ENCODE measurements at regions not wholly inside any gene's neighbourhood (a gene's known extent, or its start where the extent isn't known, plus 50 kb on each side); places are given as distances from the start of the nearest gene placed in this dataset.

DNA sequence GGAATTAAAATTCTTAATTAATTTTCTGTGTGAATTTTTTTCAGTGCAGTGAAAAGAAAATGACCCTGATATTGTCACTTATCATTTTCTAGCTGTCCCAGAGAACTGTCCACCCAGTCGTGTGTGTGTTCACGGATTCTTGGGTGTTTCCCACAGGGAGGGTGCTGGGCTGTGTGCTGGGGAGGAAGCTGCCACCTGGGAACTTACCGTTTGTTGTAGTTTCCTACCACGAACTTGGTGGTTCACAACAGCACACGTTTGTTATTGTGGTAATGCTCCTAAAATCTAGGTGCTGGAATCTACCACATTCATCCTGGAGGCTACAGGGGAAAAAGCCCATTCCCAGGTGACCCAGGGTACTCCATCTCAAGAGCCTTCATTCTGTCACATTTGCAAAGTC is 276.1 kb downstream of the GLRX3 start:
- H4K20me1 ChIP-seq (ENCODE audit: control insufficient read depth, extremely low read depth, insufficient read depth, low read length) = no peaks in the 10 kb centered on the region
- no peak overlapping the region for H3K4me2 ChIP-seq (ENCODE audit: control insufficient read depth, extremely low read depth, insufficient read depth, low read depth, low read length)
- no peaks in the 10 kb centered on the region for H3K79me2 ChIP-seq (ENCODE audit: control insufficient read depth, insufficient read depth, low read length)
- H3K27ac ChIP-seq (ENCODE audit: control insufficient read depth, insufficient read depth, low read length) = no peak overlapping the region
- H3K4me1 ChIP-seq (ENCODE audit: control insufficient read depth, extremely low read depth, insufficient read depth, low read length) = no peaks in the 10 kb centered on the region
- TF ChIP-seq EZH2 (IDR thresholded peaks at IDR 0.05; ENCODE audit: low read length) = no peak
- TF ChIP-seq, protein P1, sequence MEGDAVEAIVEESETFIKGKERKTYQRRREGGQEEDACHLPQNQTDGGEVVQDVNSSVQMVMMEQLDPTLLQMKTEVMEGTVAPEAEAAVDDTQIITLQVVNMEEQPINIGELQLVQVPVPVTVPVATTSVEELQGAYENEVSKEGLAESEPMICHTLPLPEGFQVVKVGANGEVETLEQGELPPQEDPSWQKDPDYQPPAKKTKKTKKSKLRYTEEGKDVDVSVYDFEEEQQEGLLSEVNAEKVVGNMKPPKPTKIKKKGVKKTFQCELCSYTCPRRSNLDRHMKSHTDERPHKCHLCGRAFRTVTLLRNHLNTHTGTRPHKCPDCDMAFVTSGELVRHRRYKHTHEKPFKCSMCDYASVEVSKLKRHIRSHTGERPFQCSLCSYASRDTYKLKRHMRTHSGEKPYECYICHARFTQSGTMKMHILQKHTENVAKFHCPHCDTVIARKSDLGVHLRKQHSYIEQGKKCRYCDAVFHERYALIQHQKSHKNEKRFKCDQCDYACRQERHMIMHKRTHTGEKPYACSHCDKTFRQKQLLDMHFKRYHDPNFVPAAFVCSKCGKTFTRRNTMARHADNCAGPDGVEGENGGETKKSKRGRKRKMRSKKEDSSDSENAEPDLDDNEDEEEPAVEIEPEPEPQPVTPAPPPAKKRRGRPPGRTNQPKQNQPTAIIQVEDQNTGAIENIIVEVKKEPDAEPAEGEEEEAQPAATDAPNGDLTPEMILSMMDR (optimal IDR thresholded peaks at IDR 0.05 in 1 of 3, IDR thresholded peaks at IDR 0.05 in 1 of 3, conservative IDR thresholded peaks at IDR 0.05 in 1 of 3; ENCODE audit: extremely low read depth in 1 of 3, insufficient read depth in 2 of 3, low read length in 3 of 3) = no peak
- no peak overlapping the region for H2AFZ ChIP-seq (ENCODE audit: control insufficient read depth, low read length)
- no peaks in the 10 kb centered on the region for H3K36me3 ChIP-seq (ENCODE audit: control insufficient read depth in 2 of 2, extremely low read depth in 1 of 2, insufficient read depth in 2 of 2, low read length in 2 of 2)
- DNase-seq (ENCODE audit: low read depth, low spot score) (no peak), FAIRE-seq (no peak)
- no peaks in the 10 kb centered on the region for H3K9me1 ChIP-seq (ENCODE audit: control insufficient read depth, extremely low read depth, insufficient read depth, low read length)
- dilution Hi-C loops (cut with MboI; ENCODE audit: extremely low pct_ligation_motif_present, low sequenced_read_pairs) = no loop called here
- peaks cover 3% of the 10 kb centered on the region for H3K9me3 ChIP-seq (ENCODE audit: control insufficient read depth, low read depth, low read length)
- H3K9ac ChIP-seq (ENCODE audit: control insufficient read depth, extremely low read depth, insufficient read depth, low read length) = no peak overlapping the region
- H3K4me3 ChIP-seq (ENCODE audit: control insufficient read depth in 2 of 3, extremely low read depth in 1 of 3, insufficient read depth in 2 of 3, low read depth in 1 of 3, low read length in 3 of 3) = no peak overlapping the region
- H3K27me3 ChIP-seq (ENCODE audit: control insufficient read depth, extremely low read depth, insufficient read depth, low read length) = no peaks in the 10 kb centered on the region

DNA sequence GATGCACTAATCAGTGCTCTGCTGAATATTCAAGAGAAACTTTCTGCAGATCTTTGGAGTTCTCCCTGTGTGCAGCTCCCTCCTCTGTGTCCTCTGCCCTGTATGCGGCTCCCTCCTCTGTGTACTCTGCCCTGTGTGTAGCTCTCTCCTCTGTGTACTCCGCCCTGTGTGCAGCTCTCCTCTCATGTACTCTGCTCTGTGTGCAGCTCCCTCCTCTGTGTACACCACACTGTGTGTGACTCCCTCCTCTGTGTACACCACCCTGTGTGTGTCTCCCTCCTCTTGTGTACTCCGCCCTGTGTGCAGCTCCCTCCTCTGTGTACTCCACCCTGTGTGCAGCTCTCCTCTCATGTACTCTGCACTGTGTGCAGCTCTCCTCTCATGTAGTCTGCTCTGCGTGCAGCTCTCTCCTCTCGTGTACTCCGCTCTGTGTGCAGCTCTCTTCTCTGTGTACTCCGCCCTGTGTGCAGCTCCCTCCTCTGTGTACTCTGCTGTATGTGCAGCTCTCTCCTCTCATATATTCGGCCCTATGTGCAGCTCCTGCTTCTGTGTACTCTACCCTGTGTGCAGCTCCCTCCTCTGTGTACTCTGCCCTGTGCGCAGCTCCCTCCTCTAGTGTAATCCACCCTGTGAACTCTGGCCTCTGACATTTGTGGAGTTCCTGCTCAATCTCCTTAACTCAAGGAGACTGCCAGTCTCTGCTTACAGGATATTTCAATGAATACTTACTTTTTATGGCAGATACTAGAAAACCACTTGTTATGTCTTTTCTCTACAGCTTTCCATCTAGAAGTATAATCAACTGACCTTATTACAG is 280.4 kb downstream of the GLRX3 start:
- H4K20me1 ChIP-seq (ENCODE audit: control insufficient read depth, extremely low read depth, insufficient read depth, low read length) = no peaks in the 10 kb centered on the region

More for the DNA sequence above, 280.4 kb downstream of the GLRX3 start:
- no peaks in the 10 kb centered on the region for H3K4me1 ChIP-seq (ENCODE audit: control insufficient read depth, extremely low read depth, insufficient read depth, low read length)
- no peak for FAIRE-seq
- H3K27me3 ChIP-seq (ENCODE audit: control insufficient read depth, extremely low read depth, insufficient read depth, low read length) = no peaks in the 10 kb centered on the region
- H2AFZ ChIP-seq (ENCODE audit: control insufficient read depth, low read length) = no peak overlapping the region
- dilution Hi-C loops (cut with MboI; ENCODE audit: extremely low pct_ligation_motif_present, low sequenced_read_pairs) = no loop called here
- no peak overlapping the region for H3K27ac ChIP-seq (ENCODE audit: control insufficient read depth, insufficient read depth, low read length)
- H3K9ac ChIP-seq (ENCODE audit: control insufficient read depth, extremely low read depth, insufficient read depth, low read length) = no peak overlapping the region
- H3K4me3 ChIP-seq (ENCODE audit: control insufficient read depth in 2 of 3, extremely low read depth in 1 of 3, insufficient read depth in 2 of 3, low read depth in 1 of 3, low read length in 3 of 3) = no peak overlapping the region
- no peak for DNase-seq (ENCODE audit: low read depth, low spot score)
- TF ChIP-seq, protein P1 (optimal IDR thresholded peaks at IDR 0.05 in 1 of 3, IDR thresholded peaks at IDR 0.05 in 1 of 3, conservative IDR thresholded peaks at IDR 0.05 in 1 of 3; ENCODE audit: extremely low read depth in 1 of 3, insufficient read depth in 2 of 3, low read length in 3 of 3) = no peak
- no peak for TF ChIP-seq EZH2 (IDR thresholded peaks at IDR 0.05; ENCODE audit: low read length)
- H3K9me3 ChIP-seq (ENCODE audit: control insufficient read depth, low read depth, low read length) = no peaks in the 10 kb centered on the region
- no peaks in the 10 kb centered on the region for H3K79me2 ChIP-seq (ENCODE audit: control insufficient read depth, insufficient read depth, low read length)
- no peaks in the 10 kb centered on the region for H3K36me3 ChIP-seq (ENCODE audit: control insufficient read depth in 2 of 2, extremely low read depth in 1 of 2, insufficient read depth in 2 of 2, low read length in 2 of 2)
- H3K4me2 ChIP-seq (ENCODE audit: control insufficient read depth, extremely low read depth, insufficient read depth, low read depth, low read length) = no peak overlapping the region
- H3K9me1 ChIP-seq (ENCODE audit: control insufficient read depth, extremely low read depth, insufficient read depth, low read length) = no peaks in the 10 kb centered on the region
